ENCODE measurements at regions not wholly inside any gene's neighbourhood (a gene's known extent, or its start where the extent isn't known, plus 50 kb on each side); places are given as distances from the start of the nearest gene placed in this dataset.

DNA sequence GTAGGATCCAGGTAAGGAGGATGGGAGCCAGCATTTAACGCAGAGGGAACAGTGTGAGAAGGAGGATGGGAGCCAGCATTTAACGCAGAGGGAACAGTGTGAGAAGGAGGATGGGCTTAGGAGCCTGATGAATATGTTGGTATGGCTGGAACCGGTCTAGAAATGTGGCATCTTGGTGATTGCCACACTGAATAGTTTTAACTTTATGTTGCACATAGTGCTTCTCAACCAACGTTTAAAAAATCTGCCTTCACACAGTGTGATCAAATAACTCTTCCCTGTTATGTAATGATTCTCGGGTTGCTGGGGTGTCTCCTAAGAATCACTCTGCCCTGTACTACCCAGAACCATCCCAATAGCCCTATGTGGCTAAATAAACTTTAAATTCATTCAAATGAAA lies 146.9 kb upstream of the DUSP10 start:
- TF ChIP-seq, protein P1, sequence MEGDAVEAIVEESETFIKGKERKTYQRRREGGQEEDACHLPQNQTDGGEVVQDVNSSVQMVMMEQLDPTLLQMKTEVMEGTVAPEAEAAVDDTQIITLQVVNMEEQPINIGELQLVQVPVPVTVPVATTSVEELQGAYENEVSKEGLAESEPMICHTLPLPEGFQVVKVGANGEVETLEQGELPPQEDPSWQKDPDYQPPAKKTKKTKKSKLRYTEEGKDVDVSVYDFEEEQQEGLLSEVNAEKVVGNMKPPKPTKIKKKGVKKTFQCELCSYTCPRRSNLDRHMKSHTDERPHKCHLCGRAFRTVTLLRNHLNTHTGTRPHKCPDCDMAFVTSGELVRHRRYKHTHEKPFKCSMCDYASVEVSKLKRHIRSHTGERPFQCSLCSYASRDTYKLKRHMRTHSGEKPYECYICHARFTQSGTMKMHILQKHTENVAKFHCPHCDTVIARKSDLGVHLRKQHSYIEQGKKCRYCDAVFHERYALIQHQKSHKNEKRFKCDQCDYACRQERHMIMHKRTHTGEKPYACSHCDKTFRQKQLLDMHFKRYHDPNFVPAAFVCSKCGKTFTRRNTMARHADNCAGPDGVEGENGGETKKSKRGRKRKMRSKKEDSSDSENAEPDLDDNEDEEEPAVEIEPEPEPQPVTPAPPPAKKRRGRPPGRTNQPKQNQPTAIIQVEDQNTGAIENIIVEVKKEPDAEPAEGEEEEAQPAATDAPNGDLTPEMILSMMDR (IDR thresholded peaks at IDR 0.05 in 2 of 3, conservative IDR thresholded peaks at IDR 0.05 in 1 of 3; ENCODE audit: borderline replicate concordance in 1 of 3, insufficient read depth in 1 of 3, low read depth in 2 of 3, low read length in 2 of 3), result no peak
- no peak for TF ChIP-seq POLR2A (IDR thresholded peaks at IDR 0.05; ENCODE audit: borderline replicate concordance, extremely low read depth, insufficient read depth, insufficient read length)
- TF ChIP-seq, protein P2, sequence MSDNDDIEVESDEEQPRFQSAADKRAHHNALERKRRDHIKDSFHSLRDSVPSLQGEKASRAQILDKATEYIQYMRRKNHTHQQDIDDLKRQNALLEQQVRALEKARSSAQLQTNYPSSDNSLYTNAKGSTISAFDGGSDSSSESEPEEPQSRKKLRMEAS (IDR thresholded peaks at IDR 0.05), result no peak
- TF ChIP-seq CBX3 (IDR thresholded peaks at IDR 0.05; ENCODE audit: low read depth), result no peak
- TF ChIP-seq POLR2AphosphoS5 (IDR thresholded peaks at IDR 0.05; ENCODE audit: low read depth, low read length), result no peak
- TF ChIP-seq EZH2 (IDR thresholded peaks at IDR 0.05), result no peak
- no peak for TF ChIP-seq ZFX (IDR thresholded peaks at IDR 0.05)
- no peak for TF ChIP-seq FOSL1 (IDR thresholded peaks at IDR 0.05; ENCODE audit: low read depth)
- no peak for TF ChIP-seq CEBPB (IDR thresholded peaks at IDR 0.05; ENCODE audit: low read depth)
- no peak for TF ChIP-seq YY1 (IDR thresholded peaks at IDR 0.05; ENCODE audit: extremely low read depth, insufficient replicate concordance, low read depth, low read length)
- TF ChIP-seq JUND (IDR thresholded peaks at IDR 0.05), result no peak
- no peak for TF ChIP-seq SIN3A (IDR thresholded peaks at IDR 0.05; ENCODE audit: low read depth)

All from HCT116 (cell line).